NT2/D1 (cell line): ENCODE measurements at regions not wholly inside any gene's neighbourhood (a gene's known extent, or its start where the extent isn't known, plus 50 kb on each side); places are given as distances from the start of the nearest gene placed in this dataset.

ENCODE experiments used
- SUZ12 ChIP-seq: IDR thresholded peaks from 2 replicates; pipeline ENCODE4 v1.6.1; 2011; ENCODE audit not compliant: insufficient read length, insufficient read depth; ENCODE audit errors: extremely low read depth
- YY1 ChIP-seq: IDR thresholded peaks from 2 replicates; pipeline ENCODE4 v1.6.1; 2011; ENCODE audit not compliant: insufficient read length, insufficient read depth
- ZNF274 ChIP-seq: IDR thresholded peaks from 2 replicates; pipeline ENCODE4 v1.6.1; 2011; ENCODE audit warnings: mild to moderate bottlenecking, low read depth, low read length

DNA sequence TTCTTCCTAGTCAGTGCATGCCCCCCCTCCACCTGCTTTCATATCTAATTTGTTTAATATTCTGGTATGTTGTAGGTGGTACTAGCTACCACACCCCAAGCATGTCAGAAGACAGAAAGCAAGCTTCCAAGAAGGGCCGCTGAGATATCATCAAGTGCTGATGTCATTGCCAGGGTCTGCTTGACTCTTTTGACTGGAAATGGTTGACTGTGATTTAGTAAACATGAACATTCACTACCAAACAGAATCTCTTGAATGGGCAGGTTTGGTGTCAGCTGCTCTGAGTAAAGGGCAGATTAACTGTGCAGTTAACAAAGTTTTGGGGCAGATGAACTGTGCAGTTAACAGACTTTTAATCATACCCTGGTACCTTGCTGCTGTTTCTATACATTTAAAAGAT, 244.2 kb upstream of the SATB1 start:
- TF ChIP-seq YY1 (no peak), SUZ12 (no peak), ZNF274 (no peak)
